RWPE2 (cell line): ENCODE measurements at regions not wholly inside any gene's neighbourhood (a gene's known extent, or its start where the extent isn't known, plus 50 kb on each side); places are given as distances from the start of the nearest gene placed in this dataset.

ENCODE experiments used
- ATAC-seq: fragments of 200-7000 bp; cut with Tn5 transposase; 3 replicates; pipeline ENCODE4 v1.9.1; 2021; ENCODE audit warnings: low read depth
- DNase-seq: peaks from one replicate; pipeline ENCODE4 v3.0.0-alpha.2; 2020; ENCODE audit warnings: low spot score
- H3K27ac ChIP-seq: fragments of 450-650 bp; 2 replicates; pipeline ENCODE4 v1.5.1; 2017; ENCODE audit warnings: mild to moderate bottlenecking; ENCODE audit not compliant: poor library complexity, severe bottlenecking
- H3K27me3 ChIP-seq: fragments of 250-450 bp; sonication (Bioruptor Pico); 2 replicates; pipeline ENCODE4 v1.5.1; 2021; ENCODE audit warnings: mild to moderate bottlenecking, moderate library complexity; ENCODE audit not compliant: insufficient read depth, poor library complexity, severe bottlenecking
- H3K36me3 ChIP-seq: fragments of 250-450 bp; sonication (Bioruptor Pico); 2 replicates; pipeline ENCODE4 v1.5.1; 2020; ENCODE audit warnings: low read depth, mild to moderate bottlenecking, moderate library complexity
- H3K4me1 ChIP-seq: fragments of 250-450 bp; sonication (Bioruptor Pico); 2 replicates; pipeline ENCODE4 v1.5.1; 2021; ENCODE audit warnings: mild to moderate bottlenecking, moderate library complexity; ENCODE audit not compliant: insufficient read depth, poor library complexity, severe bottlenecking
- H3K4me3 ChIP-seq: fragments of 250-450 bp; sonication (Bioruptor Pico); 2 replicates; pipeline ENCODE4 v1.5.1; 2021; ENCODE audit warnings: mild to moderate bottlenecking, moderate library complexity; ENCODE audit not compliant: severe bottlenecking
- H3K9me3 ChIP-seq: fragments of 250-450 bp; sonication (Bioruptor Pico); 2 replicates; pipeline ENCODE4 v1.5.1; 2021; ENCODE audit warnings: mild to moderate bottlenecking, moderate library complexity; ENCODE audit not compliant: severe bottlenecking
- TF ChIP-seq, protein P1 (sequence below): fragments of 450-650 bp; IDR thresholded peaks from one replicate; pipeline ENCODE4 v1.5.1; 2017; ENCODE audit warnings: mild to moderate bottlenecking, moderate library complexity; ENCODE audit not compliant: poor library complexity, severe bottlenecking

DNA sequence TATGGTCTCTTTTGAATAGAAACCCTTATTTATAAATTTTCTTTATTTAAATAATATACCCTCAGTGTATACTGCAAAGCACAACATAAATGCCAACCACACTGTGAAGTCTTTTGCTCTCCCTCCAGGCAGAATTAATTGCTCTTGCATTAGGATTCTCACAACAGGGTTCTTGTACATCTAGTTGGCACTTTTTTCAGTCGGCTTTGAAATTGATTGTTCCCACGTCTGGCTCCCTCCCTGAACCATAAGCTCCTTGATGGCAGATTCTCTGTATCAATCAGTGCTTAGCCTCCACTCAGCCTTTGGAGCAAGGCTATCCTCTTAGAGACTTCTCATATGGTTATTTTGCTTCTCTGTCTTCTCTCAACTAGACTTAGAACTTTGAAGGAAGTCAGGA, 288.0 kb upstream of the POU3F2 start:
- ATAC-seq (no peak), DNase-seq (no peak)
- Histone ChIP-seq H3K9me3 (no peaks in the 10 kb centered on the region), H3K27me3 (peaks cover 6% of the 10 kb centered on the region), H3K36me3 (no peaks in the 10 kb centered on the region), H3K4me3 (no peak overlapping the region), H3K4me1 (no peaks in the 10 kb centered on the region), H3K27ac (no peak overlapping the region)
- TF ChIP-seq, protein P1, sequence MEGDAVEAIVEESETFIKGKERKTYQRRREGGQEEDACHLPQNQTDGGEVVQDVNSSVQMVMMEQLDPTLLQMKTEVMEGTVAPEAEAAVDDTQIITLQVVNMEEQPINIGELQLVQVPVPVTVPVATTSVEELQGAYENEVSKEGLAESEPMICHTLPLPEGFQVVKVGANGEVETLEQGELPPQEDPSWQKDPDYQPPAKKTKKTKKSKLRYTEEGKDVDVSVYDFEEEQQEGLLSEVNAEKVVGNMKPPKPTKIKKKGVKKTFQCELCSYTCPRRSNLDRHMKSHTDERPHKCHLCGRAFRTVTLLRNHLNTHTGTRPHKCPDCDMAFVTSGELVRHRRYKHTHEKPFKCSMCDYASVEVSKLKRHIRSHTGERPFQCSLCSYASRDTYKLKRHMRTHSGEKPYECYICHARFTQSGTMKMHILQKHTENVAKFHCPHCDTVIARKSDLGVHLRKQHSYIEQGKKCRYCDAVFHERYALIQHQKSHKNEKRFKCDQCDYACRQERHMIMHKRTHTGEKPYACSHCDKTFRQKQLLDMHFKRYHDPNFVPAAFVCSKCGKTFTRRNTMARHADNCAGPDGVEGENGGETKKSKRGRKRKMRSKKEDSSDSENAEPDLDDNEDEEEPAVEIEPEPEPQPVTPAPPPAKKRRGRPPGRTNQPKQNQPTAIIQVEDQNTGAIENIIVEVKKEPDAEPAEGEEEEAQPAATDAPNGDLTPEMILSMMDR = no peak

DNA sequence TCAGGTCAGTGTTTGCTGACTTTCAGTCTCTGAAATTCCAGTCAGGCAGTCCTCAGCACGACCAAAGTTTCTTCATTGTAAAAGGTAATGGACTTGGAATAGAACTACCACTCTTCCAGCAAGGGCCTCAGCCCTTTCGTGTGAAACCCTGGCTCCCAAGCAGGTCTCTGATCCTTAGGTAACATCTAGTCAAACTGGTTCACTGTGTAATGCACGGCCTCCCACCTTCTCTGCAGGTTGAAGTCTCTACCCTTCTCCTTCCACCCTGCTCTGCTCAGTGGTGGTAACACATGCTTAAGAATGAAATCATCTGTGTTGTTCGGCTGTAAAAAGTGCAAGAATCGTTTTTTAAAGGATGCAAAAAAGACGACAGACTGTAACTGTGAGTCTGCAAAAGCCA, 287.2 kb upstream of the POU3F2 start:
- Histone ChIP-seq H3K27ac (no peak overlapping the region), H3K9me3 (no peaks in the 10 kb centered on the region), H3K4me1 (no peaks in the 10 kb centered on the region), H3K36me3 (no peaks in the 10 kb centered on the region), H3K4me3 (no peak overlapping the region), H3K27me3 (peaks cover 6% of the 10 kb centered on the region)
- TF ChIP-seq, protein P1 = no peak
- DNase-seq = no peak
- no peak for ATAC-seq

DNA sequence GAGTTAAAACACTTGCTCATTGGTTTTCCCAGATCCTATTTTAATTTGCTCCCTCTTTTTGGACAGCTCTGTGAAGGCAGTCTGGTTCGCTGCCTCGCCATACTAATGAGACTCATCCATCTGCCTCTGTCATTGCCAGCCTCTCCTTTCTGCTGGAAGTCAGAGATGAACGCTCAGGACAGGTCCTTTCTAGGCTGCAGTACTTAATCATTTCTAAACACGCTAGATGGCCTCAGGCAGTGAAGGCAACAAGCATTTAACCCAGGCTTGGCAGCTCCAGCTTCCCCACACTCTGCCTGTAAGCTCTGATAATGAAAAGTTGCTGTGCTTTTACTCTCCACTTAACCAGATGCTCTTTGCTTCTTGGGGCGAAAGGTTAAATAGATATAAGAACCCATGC, 286.7 kb upstream of the POU3F2 start:
- no peaks in the 10 kb centered on the region for H3K9me3 ChIP-seq
- H3K36me3 ChIP-seq = no peaks in the 10 kb centered on the region
- ATAC-seq (no peak), DNase-seq (no peak)
- H3K4me1 ChIP-seq = no peaks in the 10 kb centered on the region
- TF ChIP-seq, protein P1 = no peak
- no peak overlapping the region for H3K4me3 ChIP-seq
- H3K27me3 ChIP-seq = peaks cover 6% of the 10 kb centered on the region
- H3K27ac ChIP-seq = no peak overlapping the region

DNA sequence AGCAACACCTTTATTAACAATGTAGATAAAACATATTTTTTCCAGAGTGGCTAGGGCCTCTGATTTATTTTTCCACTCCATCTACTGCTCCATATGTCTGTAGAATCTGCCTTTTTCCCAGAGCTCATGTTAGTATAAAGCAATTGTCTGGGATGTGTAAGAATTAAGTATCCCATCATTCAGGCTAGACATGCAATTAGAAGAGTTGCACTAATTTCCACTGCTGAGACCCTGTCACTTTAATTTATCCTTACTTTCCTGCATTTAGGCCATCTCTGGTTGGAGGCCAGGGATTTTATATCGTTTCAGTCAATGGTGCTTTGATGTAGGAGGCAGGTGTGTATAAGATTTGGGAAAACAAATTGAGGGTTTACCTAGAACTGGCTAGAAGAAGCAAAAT, 286.1 kb upstream of the POU3F2 start:
- Histone ChIP-seq H3K27ac (no peak overlapping the region), H3K36me3 (no peaks in the 10 kb centered on the region), H3K9me3 (no peaks in the 10 kb centered on the region), H3K4me3 (no peak overlapping the region), H3K27me3 (peaks cover 6% of the 10 kb centered on the region), H3K4me1 (no peaks in the 10 kb centered on the region)
- ATAC-seq (no peak), DNase-seq (no peak)
- TF ChIP-seq, protein P1 = no peak

DNA sequence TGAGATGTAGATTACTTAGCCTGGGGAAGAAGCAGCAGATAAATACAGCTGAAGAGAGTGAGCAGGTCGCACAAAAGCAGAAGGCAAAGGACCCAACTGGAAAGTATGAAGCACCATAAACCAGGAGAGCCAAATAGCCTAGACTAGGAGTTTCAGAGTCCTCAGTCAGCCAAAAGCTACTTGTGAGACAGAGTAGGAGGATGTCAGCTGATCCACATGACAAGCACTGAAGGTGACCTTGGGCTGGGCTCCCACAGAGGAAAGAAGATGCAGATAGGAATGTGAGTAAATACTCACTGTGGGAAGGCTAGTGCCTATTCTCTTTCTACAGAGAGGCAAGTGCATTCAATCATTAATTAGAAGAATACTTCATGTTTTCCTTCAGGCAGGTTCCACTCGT, 274.0 kb upstream of the POU3F2 start:
- no peaks in the 10 kb centered on the region for H3K9me3 ChIP-seq
- TF ChIP-seq, protein P1 = no peak
- H3K27me3 ChIP-seq = no peaks in the 10 kb centered on the region
- ATAC-seq (no peak), DNase-seq (no peak)
- no peaks in the 10 kb centered on the region for H3K4me1 ChIP-seq
- no peak overlapping the region for H3K4me3 ChIP-seq
- no peaks in the 10 kb centered on the region for H3K36me3 ChIP-seq
- H3K27ac ChIP-seq = no peak overlapping the region
